Ectodermal cell (in vitro differentiated cells): ENCODE measurements at regions not wholly inside any gene's neighbourhood (a gene's known extent, or its start where the extent isn't known, plus 50 kb on each side); places are given as distances from the start of the nearest gene placed in this dataset.

Experiments
- H3K27ac ChIP-seq: 2 replicates; pipeline ENCODE4 v1.7.0; 2013; ENCODE audit warnings: mild to moderate bottlenecking, low read depth, low read length; ENCODE audit not compliant: insufficient read depth, poor library complexity, severe bottlenecking
- H3K27me3 ChIP-seq: 2 replicates; pipeline ENCODE4 v1.7.0; 2013; ENCODE audit warnings: mild to moderate bottlenecking, low read length; ENCODE audit not compliant: insufficient read depth, control insufficient read depth, poor library complexity, severe bottlenecking
- H3K36me3 ChIP-seq: one replicate; pipeline ENCODE4 v1.7.0; 2013; ENCODE audit warnings: low read length; ENCODE audit not compliant: control insufficient read depth, insufficient read depth
- H3K4me1 ChIP-seq: one replicate; pipeline ENCODE4 v1.7.0; 2013; ENCODE audit warnings: low read length; ENCODE audit not compliant: control insufficient read depth, insufficient read depth
- H3K4me3 ChIP-seq: 2 replicates; pipeline ENCODE4 v1.7.0; 2013; ENCODE audit warnings: low read depth, low read length, control low read depth; ENCODE audit not compliant: insufficient read depth
- H3K9me3 ChIP-seq: 2 replicates; pipeline ENCODE4 v1.7.0; 2013; ENCODE audit warnings: mild to moderate bottlenecking, low read length, moderate library complexity; ENCODE audit not compliant: control insufficient read depth
- WGBS, 2 experiments: methylation state at CpG; one replicate each; pipeline ENCODE4 v1.1.7; 2013; ENCODE audit warnings: missing lambda C conversion rate in 2 of 2; 5-methylcytosine and 5-hydroxymethylcytosine counted together

- no peaks in the 10 kb centered on the region for H3K9me3 ChIP-seq
- no peak overlapping the region for H3K4me3 ChIP-seq
- H3K27ac ChIP-seq = no peak overlapping the region
- H3K27me3 ChIP-seq = no peaks in the 10 kb centered on the region
- 50 to 61% methylated on average over 3 of the region's 3 CpGs for WGBS, 2 experiments
- H3K36me3 ChIP-seq = no peaks in the 10 kb centered on the region
- no peaks in the 10 kb centered on the region for H3K4me1 ChIP-seq
Observed at GRCh38 chr18:25669741-25670140, 317.8 kb upstream of the ZNF521 start.

GRCh38 chr18:25662272-25662671 lies 310.3 kb upstream of the ZNF521 start:
- H3K27me3 ChIP-seq = no peaks in the 10 kb centered on the region
- no peaks in the 10 kb centered on the region for H3K9me3 ChIP-seq
- 93 to 96% methylated on average over 2 to 4 of the region's 4 CpGs for WGBS, 2 experiments
- H3K4me1 ChIP-seq = no peaks in the 10 kb centered on the region
- no peak overlapping the region for H3K27ac ChIP-seq
- no peak overlapping the region for H3K4me3 ChIP-seq
- H3K36me3 ChIP-seq = no peaks in the 10 kb centered on the region

DNA sequence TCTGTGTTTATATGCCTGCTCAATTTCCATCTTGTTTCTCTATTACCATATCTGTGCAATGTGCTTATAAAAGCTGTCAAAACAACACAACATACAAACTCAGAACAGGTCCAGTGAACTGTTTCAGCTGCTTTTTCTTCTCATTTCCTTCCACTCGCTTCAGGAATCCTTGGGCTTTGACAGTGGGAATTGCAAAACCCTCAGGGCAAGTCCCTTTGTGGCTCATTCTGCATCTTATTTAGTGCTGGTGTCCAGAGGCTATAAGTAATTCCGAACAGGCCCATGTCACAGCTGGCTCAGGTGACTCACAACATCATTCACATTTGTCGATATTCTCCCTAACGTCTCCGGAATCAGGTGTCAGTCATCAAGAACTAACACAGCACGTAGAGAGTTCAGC lies 309.9 kb upstream of the ZNF521 start:
- H3K27me3 ChIP-seq = no peaks in the 10 kb centered on the region
- no peaks in the 10 kb centered on the region for H3K36me3 ChIP-seq
- no peaks in the 10 kb centered on the region for H3K4me1 ChIP-seq
- H3K4me3 ChIP-seq = no peak overlapping the region
- 90 to 92% methylated on average over 6 of the region's 6 CpGs for WGBS, 2 experiments
- H3K27ac ChIP-seq = no peak overlapping the region
- no peaks in the 10 kb centered on the region for H3K9me3 ChIP-seq

- H3K4me1 ChIP-seq = no peaks in the 10 kb centered on the region
- H3K36me3 ChIP-seq = no peaks in the 10 kb centered on the region
- no peaks in the 10 kb centered on the region for H3K27me3 ChIP-seq
- H3K9me3 ChIP-seq = no peaks in the 10 kb centered on the region
- no peak overlapping the region for H3K27ac ChIP-seq
- no peak overlapping the region for H3K4me3 ChIP-seq
- WGBS, 2 experiments = 96 to 97% methylated on average over 6 of the region's 6 CpGs
Observed at GRCh38 chr18:25659541-25659940, 307.6 kb upstream of the ZNF521 start.

DNA sequence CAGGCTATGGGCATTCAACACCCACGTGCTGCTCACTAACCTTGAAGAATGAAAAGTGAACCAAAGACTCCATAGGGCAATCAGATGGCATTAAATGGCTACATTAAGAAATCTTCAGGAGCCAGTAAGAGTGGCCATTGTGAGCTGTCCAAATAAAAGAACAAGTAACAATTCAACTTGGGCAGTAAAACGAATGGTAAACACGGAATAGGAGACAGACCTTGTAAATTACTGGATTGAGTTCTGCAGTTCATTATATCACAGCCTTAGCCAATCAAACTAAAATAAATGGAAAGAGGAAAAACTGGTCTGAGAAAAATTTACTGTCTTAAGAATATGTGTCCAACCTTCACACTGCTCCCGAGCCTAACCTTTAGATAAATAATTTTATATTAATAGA lies 306.5 kb upstream of the ZNF521 start:
- Histone ChIP-seq H3K4me3 (no peak overlapping the region), H3K9me3 (no peaks in the 10 kb centered on the region), H3K27ac (no peak overlapping the region), H3K4me1 (no peaks in the 10 kb centered on the region), H3K36me3 (no peaks in the 10 kb centered on the region), H3K27me3 (no peaks in the 10 kb centered on the region)
- 55 to 83% methylated on average over 3 of the region's 4 CpGs for WGBS, 2 experiments

GRCh38 chr18:25651553-25651952 lies 299.6 kb upstream of the ZNF521 start:
- 100% methylated on average over 1 of the region's 1 CpG; no CpG with 5 or more reads in 1 of the 2 experiments for WGBS, 2 experiments
- Histone ChIP-seq H3K4me1 (peaks cover 3% of the 10 kb centered on the region), H3K27me3 (no peaks in the 10 kb centered on the region), H3K36me3 (no peaks in the 10 kb centered on the region), H3K27ac (no peak overlapping the region), H3K4me3 (no peak overlapping the region), H3K9me3 (no peaks in the 10 kb centered on the region)

- H3K4me1 ChIP-seq = peaks cover 3% of the 10 kb centered on the region
- no peak overlapping the region for H3K27ac ChIP-seq
- no peaks in the 10 kb centered on the region for H3K36me3 ChIP-seq
- WGBS, 2 experiments = 88 to 90% methylated on average over 3 of the region's 4 CpGs
- H3K27me3 ChIP-seq = no peaks in the 10 kb centered on the region
- no peak overlapping the region for H3K4me3 ChIP-seq
- no peaks in the 10 kb centered on the region for H3K9me3 ChIP-seq
Observed at GRCh38 chr18:25650201-25650941, 298.4 kb upstream of the ZNF521 start.

GRCh38 chr18:25648716-25649260 lies 296.8 kb upstream of the ZNF521 start:
- Histone ChIP-seq H3K27me3 (no peaks in the 10 kb centered on the region), H3K4me1 (peaks cover 3% of the 10 kb centered on the region), H3K9me3 (no peaks in the 10 kb centered on the region), H3K36me3 (no peaks in the 10 kb centered on the region), H3K27ac (no peak overlapping the region), H3K4me3 (no peak overlapping the region)

- Histone ChIP-seq H3K9me3 (no peaks in the 10 kb centered on the region), H3K4me3 (no peak overlapping the region), H3K4me1 (peaks cover 3% of the 10 kb centered on the region), H3K27me3 (no peaks in the 10 kb centered on the region), H3K36me3 (no peaks in the 10 kb centered on the region), H3K27ac (no peak overlapping the region)
- 89 to 93% methylated on average over 3 of the region's 3 CpGs for WGBS, 2 experiments
Observed at GRCh38 chr18:25647404-25647803, 295.4 kb upstream of the ZNF521 start.

GRCh38 chr18:25646971-25647370 lies 295.0 kb upstream of the ZNF521 start:
- peaks cover 3% of the 10 kb centered on the region for H3K4me1 ChIP-seq
- no peak overlapping the region for H3K4me3 ChIP-seq
- no peaks in the 10 kb centered on the region for H3K36me3 ChIP-seq
- H3K9me3 ChIP-seq = no peaks in the 10 kb centered on the region
- no peaks in the 10 kb centered on the region for H3K27me3 ChIP-seq
- H3K27ac ChIP-seq = no peak overlapping the region
